ENCODE measurements at regions not wholly inside any gene's neighbourhood (a gene's known extent, or its start where the extent isn't known, plus 50 kb on each side); places are given as distances from the start of the nearest gene placed in this dataset.

DNA sequence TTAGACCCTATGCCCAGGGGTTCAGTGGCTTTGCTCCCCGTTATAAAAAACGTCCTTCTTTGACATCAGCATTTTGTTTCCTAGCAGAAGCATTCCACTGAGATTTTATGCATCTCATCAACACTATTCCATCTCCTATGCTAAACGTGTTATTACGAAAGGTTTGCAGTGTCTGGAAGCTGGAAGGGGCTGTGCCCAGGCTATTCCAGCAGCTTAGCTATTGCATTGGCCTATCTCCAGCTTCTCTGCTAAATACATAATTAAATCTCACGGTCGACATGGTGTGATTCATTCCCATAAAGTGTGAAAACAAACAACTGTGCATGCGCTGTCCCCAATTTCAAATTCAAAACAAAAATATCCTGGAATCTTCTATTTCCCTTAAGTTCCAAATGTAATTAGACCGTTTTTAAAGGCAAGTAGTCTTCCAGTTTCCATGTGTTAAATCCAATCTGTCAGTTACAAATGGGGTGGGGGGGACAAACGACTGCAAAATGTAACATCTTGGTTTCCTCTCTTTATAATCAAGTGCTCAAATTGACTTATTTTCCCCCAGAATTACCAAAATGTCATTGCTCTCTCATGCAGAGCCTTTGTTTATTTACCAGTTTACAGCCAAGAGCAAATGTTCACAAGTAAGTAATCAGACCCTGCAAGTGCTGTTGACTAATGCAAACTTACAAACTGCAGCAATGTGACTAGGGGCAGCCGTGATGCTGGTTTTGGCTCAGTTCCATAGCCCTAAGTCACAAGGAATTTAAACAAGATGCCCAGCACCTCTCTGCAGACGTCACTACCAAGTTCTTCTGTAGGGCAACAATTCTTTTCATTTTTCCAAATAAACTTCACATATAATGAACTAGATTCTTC, 212.3 kb upstream of the RORB start:
- TF ChIP-seq, protein P1, sequence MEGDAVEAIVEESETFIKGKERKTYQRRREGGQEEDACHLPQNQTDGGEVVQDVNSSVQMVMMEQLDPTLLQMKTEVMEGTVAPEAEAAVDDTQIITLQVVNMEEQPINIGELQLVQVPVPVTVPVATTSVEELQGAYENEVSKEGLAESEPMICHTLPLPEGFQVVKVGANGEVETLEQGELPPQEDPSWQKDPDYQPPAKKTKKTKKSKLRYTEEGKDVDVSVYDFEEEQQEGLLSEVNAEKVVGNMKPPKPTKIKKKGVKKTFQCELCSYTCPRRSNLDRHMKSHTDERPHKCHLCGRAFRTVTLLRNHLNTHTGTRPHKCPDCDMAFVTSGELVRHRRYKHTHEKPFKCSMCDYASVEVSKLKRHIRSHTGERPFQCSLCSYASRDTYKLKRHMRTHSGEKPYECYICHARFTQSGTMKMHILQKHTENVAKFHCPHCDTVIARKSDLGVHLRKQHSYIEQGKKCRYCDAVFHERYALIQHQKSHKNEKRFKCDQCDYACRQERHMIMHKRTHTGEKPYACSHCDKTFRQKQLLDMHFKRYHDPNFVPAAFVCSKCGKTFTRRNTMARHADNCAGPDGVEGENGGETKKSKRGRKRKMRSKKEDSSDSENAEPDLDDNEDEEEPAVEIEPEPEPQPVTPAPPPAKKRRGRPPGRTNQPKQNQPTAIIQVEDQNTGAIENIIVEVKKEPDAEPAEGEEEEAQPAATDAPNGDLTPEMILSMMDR (conservative IDR thresholded peaks at IDR 0.05; ENCODE audit: low read depth, low read length): no peak
- DNase-seq (ENCODE audit: low read depth): no peak

DNA sequence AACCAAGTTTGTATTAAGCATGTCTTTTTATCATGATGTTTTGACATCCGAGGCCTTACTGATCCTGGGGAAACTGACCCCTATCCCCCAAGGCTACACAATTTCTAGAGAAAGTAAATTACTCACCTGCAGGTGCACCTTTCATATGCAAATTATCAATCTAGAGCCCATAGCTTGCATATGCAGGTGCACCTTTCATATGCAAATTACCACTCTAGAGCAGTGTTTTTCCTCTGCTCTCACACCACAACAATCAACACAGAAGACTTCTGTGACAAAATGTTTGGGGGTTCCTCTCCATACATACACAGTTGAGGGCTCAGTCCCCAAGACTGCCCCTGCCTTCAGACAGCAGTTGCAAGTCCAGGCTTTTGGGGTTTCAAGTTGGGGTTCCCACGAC, 203.7 kb upstream of the RORB start:
- TF ChIP-seq, protein P1 (conservative IDR thresholded peaks at IDR 0.05; ENCODE audit: low read depth, low read length): no peak
- DNase-seq (ENCODE audit: low read depth): no peak
- H3K4me3 ChIP-seq (ENCODE audit: low read depth, low read length): no peak overlapping the region

More for the DNA sequence above, 212.3 kb upstream of the RORB start:
- H3K4me3 ChIP-seq (ENCODE audit: low read depth, low read length): no peak overlapping the region

DNA sequence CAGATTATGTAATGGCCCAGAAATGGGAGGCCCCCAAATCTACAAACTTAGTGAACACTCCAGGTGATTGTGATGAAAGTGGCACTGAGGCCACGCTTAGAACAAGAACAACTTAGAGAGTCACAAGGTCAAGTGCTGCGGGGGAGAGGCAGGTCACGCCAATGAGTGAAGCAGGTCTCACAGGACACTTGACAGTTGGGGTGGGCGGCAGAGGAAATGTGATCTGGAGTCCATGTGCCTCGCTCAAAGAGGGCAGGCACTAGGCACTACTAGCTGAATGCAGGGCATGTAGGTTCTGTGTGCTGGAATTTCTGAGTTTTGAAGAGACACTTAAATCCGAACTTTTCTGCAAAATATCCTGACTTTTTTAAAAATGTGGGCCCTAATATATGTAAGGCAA, 193.2 kb upstream of the RORB start:
- no peak for DNase-seq (ENCODE audit: low read depth)
- TF ChIP-seq, protein P1 (conservative IDR thresholded peaks at IDR 0.05; ENCODE audit: low read depth, low read length): no peak

DNA sequence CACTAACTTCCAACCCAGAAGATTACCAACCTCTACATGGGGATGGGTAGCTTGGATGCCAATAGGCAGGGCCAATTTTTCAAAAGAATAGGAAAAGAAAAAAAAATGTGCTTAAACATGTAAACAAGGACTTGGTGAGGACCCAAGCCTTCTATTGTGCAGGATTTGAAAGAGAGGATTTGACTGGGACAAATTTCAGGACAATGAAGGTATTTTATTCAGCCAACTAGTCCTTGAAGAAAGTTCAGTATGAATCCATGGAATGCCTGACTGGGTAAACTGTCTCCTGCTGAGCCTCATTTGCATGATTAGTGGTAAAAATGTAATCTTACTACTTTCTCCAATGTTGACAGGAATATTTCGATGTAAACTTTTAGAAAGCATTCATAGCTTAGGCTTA, 192.5 kb upstream of the RORB start:
- no peak for DNase-seq (ENCODE audit: low read depth)
- H3K4me3 ChIP-seq (ENCODE audit: low read depth, low read length): no peak overlapping the region
- TF ChIP-seq, protein P1 (conservative IDR thresholded peaks at IDR 0.05; ENCODE audit: low read depth, low read length): no peak

More for the DNA sequence above, 193.2 kb upstream of the RORB start:
- no peak overlapping the region for H3K4me3 ChIP-seq (ENCODE audit: low read depth, low read length)

DNA sequence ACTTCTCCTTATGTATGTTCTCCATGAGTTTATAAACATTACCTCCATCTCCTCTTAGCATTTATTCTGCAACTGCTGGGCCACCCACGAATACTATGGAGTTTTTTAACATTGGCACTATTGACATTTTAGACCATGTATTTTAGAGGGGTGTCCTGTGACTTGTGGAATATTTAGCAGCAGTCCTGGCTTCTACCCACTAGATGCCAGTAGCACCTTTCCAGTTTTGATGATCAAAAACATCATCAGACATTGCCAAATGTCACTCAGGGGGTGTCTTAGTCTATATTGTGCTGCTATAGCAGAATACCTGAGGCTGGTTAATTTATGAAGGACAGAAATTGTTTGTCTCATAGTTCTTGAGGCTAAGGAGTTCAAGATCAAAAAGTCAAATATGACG, 187.5 kb upstream of the RORB start:
- TF ChIP-seq, protein P1 (conservative IDR thresholded peaks at IDR 0.05; ENCODE audit: low read depth, low read length): peak; percentile 11
- no peak for DNase-seq (ENCODE audit: low read depth)
- no peak overlapping the region for H3K4me3 ChIP-seq (ENCODE audit: low read depth, low read length)

DNA sequence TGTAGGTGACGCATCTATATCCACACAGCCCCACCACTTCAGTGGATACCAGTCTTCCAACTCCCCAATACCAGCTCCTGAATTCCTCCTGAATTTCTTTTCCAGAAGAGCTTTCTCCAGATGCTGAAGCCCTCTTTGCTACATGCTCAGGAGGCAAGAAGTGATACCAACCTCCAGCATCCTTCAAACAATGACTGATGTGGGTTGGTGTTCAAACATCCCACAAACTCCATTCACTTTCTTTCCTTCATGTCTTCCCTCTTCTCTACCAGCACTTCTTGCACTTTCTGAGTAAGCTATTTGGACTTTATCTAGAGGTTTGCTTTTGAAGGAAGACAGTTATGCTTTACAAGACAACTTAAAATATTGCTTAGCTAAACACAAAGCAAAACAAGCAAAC, 179.9 kb upstream of the RORB start:
- no peak for DNase-seq (ENCODE audit: low read depth)
- H3K4me3 ChIP-seq (ENCODE audit: low read depth, low read length): no peak overlapping the region
- TF ChIP-seq, protein P1 (conservative IDR thresholded peaks at IDR 0.05; ENCODE audit: low read depth, low read length): no peak

DNA sequence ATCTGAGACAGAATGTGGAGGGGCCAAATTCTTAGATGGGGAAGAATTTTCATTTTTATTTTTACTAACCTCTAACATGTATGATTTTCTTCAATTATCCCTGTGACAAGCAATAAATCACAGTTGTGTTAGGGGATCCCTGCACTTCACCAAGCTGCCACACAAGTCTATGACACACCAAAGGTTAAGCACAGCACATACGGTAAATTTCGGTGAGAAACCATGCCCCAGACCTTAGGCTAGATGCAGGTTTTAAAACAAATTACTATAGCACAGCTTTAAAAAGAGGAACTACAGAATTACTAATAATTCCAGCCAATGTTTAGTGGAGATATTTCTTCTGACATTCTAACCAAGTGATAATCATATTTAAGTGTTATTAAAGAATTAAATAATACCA, 175.7 kb upstream of the RORB start:
- TF ChIP-seq, protein P1 (conservative IDR thresholded peaks at IDR 0.05; ENCODE audit: low read depth, low read length): no peak
- no peak for DNase-seq (ENCODE audit: low read depth)
- H3K4me3 ChIP-seq (ENCODE audit: low read depth, low read length): no peak overlapping the region
